ENCODE measurements at regions not wholly inside any gene's neighbourhood (a gene's known extent, or its start where the extent isn't known, plus 50 kb on each side); places are given as distances from the start of the nearest gene placed in this dataset.
A peak's percentile ranks its signal among the peaks of the same experiment; 100 is the strongest.

- H3K4me3 ChIP-seq (ENCODE audit: low read length), result no peak overlapping the region
- DNase-seq (ENCODE audit: low read depth), result no peak
- no peak for TF ChIP-seq CTCF (conservative IDR thresholded peaks at IDR 0.05; ENCODE audit: low read length)
Observed at GRCh38 chr14:63781686-63782085, 53.8 kb upstream of the SGPP1 start.

- DNase-seq (ENCODE audit: low read depth), result no peak
- H3K4me3 ChIP-seq (ENCODE audit: low read length), result no peak overlapping the region
- TF ChIP-seq CTCF (conservative IDR thresholded peaks at IDR 0.05; ENCODE audit: low read length), result no peak
Observed at GRCh38 chr14:63782683-63783389, 55.0 kb upstream of the SGPP1 start.

GRCh38 chr14:63788011-63788933, 60.4 kb upstream of the SGPP1 start:
- DNase-seq (ENCODE audit: low read depth), result no peak
- no peak overlapping the region for H3K4me3 ChIP-seq (ENCODE audit: low read length)
- no peak for TF ChIP-seq CTCF (conservative IDR thresholded peaks at IDR 0.05; ENCODE audit: low read length)

GRCh38 chr14:63793376-63793775, 59.4 kb upstream of the SYNE2 start:
- no peak for DNase-seq (ENCODE audit: low read depth)
- TF ChIP-seq CTCF (conservative IDR thresholded peaks at IDR 0.05; ENCODE audit: low read length), result no peak
- no peak overlapping the region for H3K4me3 ChIP-seq (ENCODE audit: low read length)

GRCh38 chr14:63795532-63795931, 57.3 kb upstream of the SYNE2 start:
- TF ChIP-seq CTCF (conservative IDR thresholded peaks at IDR 0.05; ENCODE audit: low read length), result no peak
- DNase-seq (ENCODE audit: low read depth), result no peak
- no peak overlapping the region for H3K4me3 ChIP-seq (ENCODE audit: low read length)

- TF ChIP-seq CTCF (conservative IDR thresholded peaks at IDR 0.05; ENCODE audit: low read length), result no peak
- H3K4me3 ChIP-seq (ENCODE audit: low read length), result peak overlapping the region; percentile 43
Observed at GRCh38 chr14:63800083-63800482, 52.7 kb upstream of the SYNE2 start.

More at GRCh38 chr14:63800083-63800482, 52.7 kb upstream of the SYNE2 start:
- no peak for DNase-seq (ENCODE audit: low read depth)

All from AG10803 (cell line).